ENCODE measurements at regions not wholly inside any gene's neighbourhood (a gene's known extent, or its start where the extent isn't known, plus 50 kb on each side); places are given as distances from the start of the nearest gene placed in this dataset.

- TF ChIP-seq CTCF (IDR thresholded peaks at IDR 0.05), result no peak
- no peak for TF ChIP-seq POLR2A (IDR thresholded peaks at IDR 0.05)
- no peak for TF ChIP-seq EP300 (IDR thresholded peaks at IDR 0.05)
Measured at GRCh38 chr13:76086729-76087128, 450.6 kb downstream of the LMO7 start.

Measured in ovary (tissue), 3 donors.